ENCODE measurements at regions not wholly inside any gene's neighbourhood (a gene's known extent, or its start where the extent isn't known, plus 50 kb on each side); places are given as distances from the start of the nearest gene placed in this dataset.

DNA sequence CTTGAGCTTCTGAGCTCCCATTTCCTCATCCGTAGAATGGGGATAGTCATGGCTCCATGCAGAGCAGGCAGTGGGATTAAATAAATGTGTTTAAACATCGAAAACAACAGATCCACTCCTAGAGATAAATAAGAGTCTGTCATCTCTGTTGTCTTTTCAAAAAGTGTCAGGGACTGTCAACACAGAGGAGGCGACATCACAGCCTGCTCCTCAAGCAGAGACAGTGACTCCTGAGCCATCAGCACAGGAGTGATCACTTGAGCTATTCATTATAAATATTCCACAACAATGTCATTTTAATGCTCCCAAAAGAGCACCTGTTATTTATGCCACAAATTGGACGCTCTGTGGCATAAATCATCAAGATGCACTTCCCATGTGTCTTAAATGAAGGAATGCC lies 605.6 kb upstream of the CDH5 start:
- Histone ChIP-seq H3K4me3 (no peak overlapping the region), H3K36me3 (no peaks in the 10 kb centered on the region), H3K9me3 (no peaks in the 10 kb centered on the region), H3K27ac (no peak overlapping the region), H3K4me1 (no peaks in the 10 kb centered on the region), H3K27me3 (no peaks in the 10 kb centered on the region)
- WGBS, 5 donors = 54 to 79% (median 73%) methylated on average over 4 of the region's 4 CpGs
- intact Hi-C loops (cut with DNase I; ENCODE audit: low total_unique reads) = no loop called here
- TF ChIP-seq POLR2AphosphoS5 (IDR thresholded peaks at IDR 0.05) (no peak), EP300 (IDR thresholded peaks at IDR 0.05) (no peak), POLR2A (IDR thresholded peaks at IDR 0.05) (no peak)
- TF ChIP-seq, protein P1, sequence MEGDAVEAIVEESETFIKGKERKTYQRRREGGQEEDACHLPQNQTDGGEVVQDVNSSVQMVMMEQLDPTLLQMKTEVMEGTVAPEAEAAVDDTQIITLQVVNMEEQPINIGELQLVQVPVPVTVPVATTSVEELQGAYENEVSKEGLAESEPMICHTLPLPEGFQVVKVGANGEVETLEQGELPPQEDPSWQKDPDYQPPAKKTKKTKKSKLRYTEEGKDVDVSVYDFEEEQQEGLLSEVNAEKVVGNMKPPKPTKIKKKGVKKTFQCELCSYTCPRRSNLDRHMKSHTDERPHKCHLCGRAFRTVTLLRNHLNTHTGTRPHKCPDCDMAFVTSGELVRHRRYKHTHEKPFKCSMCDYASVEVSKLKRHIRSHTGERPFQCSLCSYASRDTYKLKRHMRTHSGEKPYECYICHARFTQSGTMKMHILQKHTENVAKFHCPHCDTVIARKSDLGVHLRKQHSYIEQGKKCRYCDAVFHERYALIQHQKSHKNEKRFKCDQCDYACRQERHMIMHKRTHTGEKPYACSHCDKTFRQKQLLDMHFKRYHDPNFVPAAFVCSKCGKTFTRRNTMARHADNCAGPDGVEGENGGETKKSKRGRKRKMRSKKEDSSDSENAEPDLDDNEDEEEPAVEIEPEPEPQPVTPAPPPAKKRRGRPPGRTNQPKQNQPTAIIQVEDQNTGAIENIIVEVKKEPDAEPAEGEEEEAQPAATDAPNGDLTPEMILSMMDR (IDR thresholded peaks at IDR 0.05) = no peak
- no peak for DNase-seq

DNA sequence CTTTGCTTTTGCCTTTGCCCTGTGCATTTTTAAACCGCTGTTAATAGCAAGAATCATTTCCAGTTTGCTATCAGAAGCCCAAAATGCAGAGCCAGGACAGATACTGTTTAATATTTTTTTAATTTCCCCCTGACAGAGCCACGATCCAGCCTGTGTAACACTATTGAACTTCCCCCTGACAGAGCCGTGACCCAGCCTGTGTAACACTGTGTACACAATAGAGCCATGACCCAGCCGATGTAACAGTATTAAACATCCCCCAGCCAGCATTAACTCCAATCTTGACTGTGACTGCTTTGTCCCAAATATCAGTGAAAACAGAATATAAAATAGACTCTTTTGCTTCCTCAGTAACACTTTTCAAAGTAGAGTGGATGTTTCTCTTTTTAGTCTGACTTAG lies 607.9 kb upstream of the CDH5 start:
- Histone ChIP-seq H3K4me1 (peaks cover 0 to 6% (median 0%) of the 10 kb centered on the region in 4 donors), H3K27me3 (no peaks in the 10 kb centered on the region), H3K9me3 (no peaks in the 10 kb centered on the region), H3K36me3 (no peaks in the 10 kb centered on the region), H3K27ac (no peak overlapping the region), H3K4me3 (no peak overlapping the region)
- 28 to 59% (median 48%) methylated on average over 4 of the region's 4 CpGs for WGBS, 5 donors
- TF ChIP-seq POLR2AphosphoS5 (IDR thresholded peaks at IDR 0.05) = no peak
- TF ChIP-seq EP300 (IDR thresholded peaks at IDR 0.05) = no peak
- TF ChIP-seq POLR2A (IDR thresholded peaks at IDR 0.05) = no peak
- TF ChIP-seq, protein P1 (IDR thresholded peaks at IDR 0.05) = no peak
- intact Hi-C loops (cut with DNase I; ENCODE audit: low total_unique reads) = no loop called here
- no peak for DNase-seq

DNA sequence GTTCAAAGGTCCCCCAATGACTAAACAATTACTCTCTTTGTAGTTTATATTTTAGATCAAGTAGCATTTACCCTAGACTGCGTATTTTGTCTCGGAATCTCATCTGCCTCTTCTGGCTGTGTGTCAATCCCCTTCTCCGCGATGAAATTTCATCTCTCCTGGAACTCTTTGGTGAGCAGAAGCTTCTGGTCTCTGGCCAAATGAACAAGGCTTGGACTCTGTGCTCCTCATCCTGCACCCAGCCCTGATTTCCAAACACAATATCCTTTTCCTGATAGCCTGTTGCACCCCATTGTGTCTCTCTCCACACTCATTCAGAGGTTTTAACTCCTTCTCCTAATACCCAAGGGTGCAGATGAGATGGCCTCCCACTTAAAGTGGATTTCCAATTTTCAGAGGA lies 609.4 kb upstream of the CDH5 start:
- Histone ChIP-seq H3K4me1 (peaks cover 0 to 6% (median 0%) of the 10 kb centered on the region in 4 donors), H3K27me3 (no peaks in the 10 kb centered on the region), H3K4me3 (no peak overlapping the region), H3K9me3 (no peaks in the 10 kb centered on the region), H3K27ac (no peak overlapping the region), H3K36me3 (no peaks in the 10 kb centered on the region)
- WGBS, 5 donors = 65 to 78% (median 74%) methylated on average over 4 of the region's 4 CpGs
- no peak for DNase-seq
- intact Hi-C loops (cut with DNase I; ENCODE audit: low total_unique reads) = no loop called here
- TF ChIP-seq EP300 (IDR thresholded peaks at IDR 0.05) (no peak), POLR2A (IDR thresholded peaks at IDR 0.05) (no peak), POLR2AphosphoS5 (IDR thresholded peaks at IDR 0.05) (no peak)
- TF ChIP-seq, protein P1 (IDR thresholded peaks at IDR 0.05) = no peak

DNA sequence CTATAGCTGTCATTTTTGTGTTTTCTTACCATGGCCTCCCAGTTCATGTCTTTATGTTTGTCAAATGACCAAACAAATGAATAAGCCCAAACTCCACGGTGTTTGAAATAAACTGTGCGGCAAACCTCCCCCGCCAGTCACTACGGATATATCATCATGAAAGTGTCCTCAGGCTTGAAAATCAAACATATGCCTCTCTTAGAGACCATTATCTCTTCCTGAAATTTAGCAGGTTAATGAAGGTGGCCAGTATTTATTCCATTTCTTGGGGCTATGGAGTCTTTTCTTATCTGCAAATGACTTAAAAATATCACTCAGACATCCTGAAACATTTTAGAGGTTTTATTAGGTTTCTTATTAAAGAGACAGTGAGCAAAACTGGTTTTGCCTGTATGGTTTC lies 610.3 kb upstream of the CDH5 start:
- intact Hi-C loops (cut with DNase I; ENCODE audit: low total_unique reads) = no loop called here
- no peak for DNase-seq
- H3K4me3 ChIP-seq = no peak overlapping the region
- no peaks in the 10 kb centered on the region for H3K36me3 ChIP-seq
- TF ChIP-seq POLR2A (IDR thresholded peaks at IDR 0.05) (no peak), POLR2AphosphoS5 (IDR thresholded peaks at IDR 0.05) (no peak), EP300 (IDR thresholded peaks at IDR 0.05) (no peak)
- TF ChIP-seq, protein P1 (IDR thresholded peaks at IDR 0.05) = no peak
- no peak overlapping the region for H3K27ac ChIP-seq
- no peaks in the 10 kb centered on the region for H3K27me3 ChIP-seq
- peaks cover 0 to 6% (median 0%) of the 10 kb centered on the region in 4 donors for H3K4me1 ChIP-seq
- H3K9me3 ChIP-seq = no peaks in the 10 kb centered on the region
- 47 to 81% (median 68%) methylated on average over 4 of the region's 4 CpGs for WGBS, 5 donors
